Colonic mucosa (tissue), 4 donors: ENCODE measurements at regions not wholly inside any gene's neighbourhood (a gene's known extent, or its start where the extent isn't known, plus 50 kb on each side); places are given as distances from the start of the nearest gene placed in this dataset.
"Not testable (repeated sequence)": the region's sequence is repeated elsewhere in the genome, so short reads cannot be mapped to it uniquely, and the experiment has no call there.

Experiments
- DNase-seq: peaks from one replicate; pipeline ENCODE4 v3.0.0-alpha.2; 2020
- H3K27ac ChIP-seq: fragments of 200-600 bp; one replicate; pipeline ENCODE4 v1.8.0; 2021
- H3K27me3 ChIP-seq: fragments of 200-600 bp; one replicate; pipeline ENCODE4 v1.8.0; 2021
- H3K36me3 ChIP-seq: fragments of 200-600 bp; one replicate; pipeline ENCODE4 v1.8.0; 2021
- H3K4me1 ChIP-seq: fragments of 200-600 bp; one replicate; pipeline ENCODE4 v1.8.0; 2021; ENCODE audit warnings: mild to moderate bottlenecking
- H3K4me3 ChIP-seq: fragments of 200-600 bp; one replicate; pipeline ENCODE4 v1.8.0; 2021
- H3K9ac ChIP-seq, 2 donors: one replicate each; pipeline ENCODE4 v1.7.0; 2013; ENCODE audit warnings: control low read depth in 2 of 2, low read depth in 2 of 2, low read length in 2 of 2
- H3K9me3 ChIP-seq: fragments of 200-600 bp; one replicate; pipeline ENCODE4 v1.8.0; 2021
- CTCF ChIP-seq: fragments of 200-600 bp; IDR thresholded peaks from one replicate; pipeline ENCODE4 v1.8.0; 2022; ENCODE audit warnings: antibody characterized with exemption, mild to moderate bottlenecking
- intact Hi-C: fragments of 100-400 bp; cut with DNase I; formaldehyde crosslinking; loops from one replicate; pipeline ENCODE4 v1.14.1; 2022
- donor health status: healthy.
- donor health status: DM: no; HTN: no; CAD: no.
- donor health status: DM: no; HTN: no; CAD: no.

GRCh38 chr4:166198516-166199310 is 325.7 kb downstream of the TLL1 start:
- Histone ChIP-seq H3K4me3 (no peak overlapping the region), H3K36me3 (no peaks in the 10 kb centered on the region), H3K4me1 (no peaks in the 10 kb centered on the region), H3K27ac (no peak overlapping the region), H3K9ac (no peak overlapping the region), H3K27me3 (no peaks in the 10 kb centered on the region), H3K9me3 (no peaks in the 10 kb centered on the region)
- TF ChIP-seq CTCF = no peak
- intact Hi-C loops = no loop called here
- DNase-seq = no peak

GRCh38 chr4:166202991-166203390 is 330.0 kb downstream of the TLL1 start:
- H3K4me3 ChIP-seq = no peak overlapping the region
- intact Hi-C loops = no loop called here
- no peak overlapping the region for H3K27ac ChIP-seq
- TF ChIP-seq CTCF = no peak
- no peak for DNase-seq
- H3K27me3 ChIP-seq = no peaks in the 10 kb centered on the region
- no peaks in the 10 kb centered on the region for H3K4me1 ChIP-seq
- no peak overlapping the region for H3K9ac ChIP-seq
- no peaks in the 10 kb centered on the region for H3K9me3 ChIP-seq
- H3K36me3 ChIP-seq = no peaks in the 10 kb centered on the region

GRCh38 chr4:166212326-166212725 is 339.3 kb downstream of the TLL1 start:
- H3K4me1 ChIP-seq, H3K9me3 ChIP-seq, H3K27me3 ChIP-seq, intact Hi-C loops, H3K27ac ChIP-seq, H3K9ac ChIP-seq, H3K36me3 ChIP-seq, H3K4me3 ChIP-seq, DNase-seq: not testable (repeated sequence)

GRCh38 chr4:166222271-166222670 is 349.2 kb downstream of the TLL1 start:
- intact Hi-C loops = no loop called here
- no peak for DNase-seq
- no peaks in the 10 kb centered on the region for H3K27me3 ChIP-seq
- H3K27ac ChIP-seq = no peak overlapping the region
- H3K36me3 ChIP-seq = no peaks in the 10 kb centered on the region
- TF ChIP-seq CTCF = no peak
- no peaks in the 10 kb centered on the region for H3K9me3 ChIP-seq
- H3K4me1 ChIP-seq = no peaks in the 10 kb centered on the region
- no peak overlapping the region for H3K4me3 ChIP-seq
- H3K9ac ChIP-seq = no peak overlapping the region

- no peaks in the 10 kb centered on the region for H3K27me3 ChIP-seq
- no peak overlapping the region for H3K9ac ChIP-seq
- H3K4me3 ChIP-seq = no peak overlapping the region
- H3K9me3 ChIP-seq = no peaks in the 10 kb centered on the region
- H3K27ac ChIP-seq = no peak overlapping the region
- H3K4me1 ChIP-seq = no peaks in the 10 kb centered on the region
- no peak for DNase-seq
- H3K36me3 ChIP-seq = no peaks in the 10 kb centered on the region
- intact Hi-C loops = no loop called here
- TF ChIP-seq CTCF = no peak
Observed at GRCh38 chr4:166228112-166228511, 355.1 kb downstream of the TLL1 start.

- H3K27me3 ChIP-seq = no peaks in the 10 kb centered on the region
- no peak for DNase-seq
- H3K9ac ChIP-seq = no peak overlapping the region
- H3K36me3 ChIP-seq = no peaks in the 10 kb centered on the region
- H3K4me3 ChIP-seq = no peak overlapping the region
- no peaks in the 10 kb centered on the region for H3K4me1 ChIP-seq
- intact Hi-C loops = no loop called here
- TF ChIP-seq CTCF = no peak
- no peaks in the 10 kb centered on the region for H3K9me3 ChIP-seq
- no peak overlapping the region for H3K27ac ChIP-seq
Observed at GRCh38 chr4:166229799-166230198, 356.8 kb downstream of the TLL1 start.
